H1 (cell line): ENCODE measurements at regions not wholly inside any gene's neighbourhood (a gene's known extent, or its start where the extent isn't known, plus 50 kb on each side); places are given as distances from the start of the nearest gene placed in this dataset.

Source experiments
- CEBPB ChIP-seq: IDR thresholded peaks from 2 replicates; pipeline ENCODE4 v1.6.1; 2012; ENCODE audit warnings: low read depth, low read length
- CHD1 ChIP-seq: IDR thresholded peaks from 2 replicates; pipeline ENCODE4 v1.6.1; 2012; ENCODE audit warnings: low read depth, low read length, improper control_type of control experiment
- CHD2 ChIP-seq: IDR thresholded peaks from 2 replicates; pipeline ENCODE4 v1.6.1; 2012; ENCODE audit warnings: low read length, improper control_type of control experiment
- POLR2AphosphoS5 ChIP-seq: IDR thresholded peaks from 2 replicates; pipeline ENCODE4 v1.6.1; 2011; ENCODE audit warnings: low read depth, low read length

DNA sequence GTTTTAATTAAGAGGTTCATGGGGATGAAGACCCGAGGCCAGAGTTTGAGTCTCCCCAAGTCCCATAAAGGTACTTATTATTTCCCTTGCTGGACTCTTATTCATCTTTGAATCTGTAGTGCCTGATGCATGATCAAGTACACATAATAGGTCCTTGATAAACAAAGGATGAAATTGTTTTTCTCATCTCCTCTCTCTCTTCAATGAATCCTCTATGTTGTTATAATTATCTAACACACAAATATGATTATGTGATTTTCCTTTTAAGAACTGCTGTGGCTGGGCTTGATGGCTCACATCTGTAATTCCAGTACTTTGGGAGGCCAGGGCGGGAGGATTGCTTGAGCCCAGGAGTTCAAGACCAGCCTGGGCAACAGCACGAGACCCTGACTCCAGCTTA is 117.7 kb downstream of the BAMBI start (continued):
- TF ChIP-seq POLR2AphosphoS5 (no peak), CHD2 (no peak), CHD1 (no peak), CEBPB (no peak)
